PC-3 (cell line): ENCODE measurements at regions not wholly inside any gene's neighbourhood (a gene's known extent, or its start where the extent isn't known, plus 50 kb on each side); places are given as distances from the start of the nearest gene placed in this dataset.
A peak's percentile ranks its signal among the peaks of the same experiment; 100 is the strongest.

Source experiments
- ATAC-seq: fragments of 200-7000 bp; cut with Tn5 transposase; 2 replicates; pipeline ENCODE4 v1.9.1; 2020; ENCODE audit warnings: mild to moderate bottlenecking, moderate library complexity
- BruUV-seq: library from RNA; stranded (reverse); fragments of 400-500 nt; replicated peaks from 2 replicates; lab custom pipeline; 2021; lab: Mats Ljungman, UMichigan
- CTCF ChIA-PET: fragments of 300-600 bp; sonication (Branson Sonifier 250); formaldehyde crosslinking; loops from one replicate; lab custom pipeline; 2022; ENCODE audit warnings: antibody characterized with exemption; lab: Charles Lee
- POLR2A ChIA-PET: fragments of 300-600 bp; sonication (Branson Sonifier 250); formaldehyde crosslinking; loops from one replicate; lab custom pipeline; 2022; ENCODE audit warnings: antibody characterized with exemption; ENCODE audit not compliant: unreplicated experiment; lab: Charles Lee
- DNase-seq: peaks from one replicate; pipeline ENCODE4 v3.0.0-alpha.2; 2015
- H2AFZ ChIP-seq: fragments of 300-600 bp; sonication (generic); 2 replicates; pipeline ENCODE4 v1.6.0; 2016; ENCODE audit warnings: antibody characterized with exemption, low read length
- H3F3A ChIP-seq: fragments of 300-600 bp; sonication (generic); one replicate; pipeline ENCODE4 v1.6.0; 2017; ENCODE audit warnings: antibody characterized with exemption, low read length, control low read depth, mild to moderate bottlenecking; ENCODE audit not compliant: unreplicated experiment
- H3K27ac ChIP-seq: fragments of 300-600 bp; sonication (generic); 2 replicates; pipeline ENCODE4 v1.5.1; 2016; ENCODE audit warnings: mild to moderate bottlenecking, low read length
- H3K27me3 ChIP-seq: fragments of 300-600 bp; sonication (generic); 2 replicates; pipeline ENCODE4 v1.6.1; 2016; ENCODE audit warnings: low read length, mixed read lengths
- H3K36me3 ChIP-seq: fragments of 300-600 bp; sonication (generic); 2 replicates; pipeline ENCODE4 v1.6.1; 2016; ENCODE audit warnings: low read depth, mixed run types, low read length, mixed read lengths
- H3K4me1 ChIP-seq: fragments of 300-600 bp; sonication (generic); 2 replicates; pipeline ENCODE4 v1.5.1; 2016; ENCODE audit warnings: low read length; ENCODE audit not compliant: insufficient read depth
- H3K4me2 ChIP-seq: fragments of 300-600 bp; sonication (generic); 2 replicates; pipeline ENCODE4 v1.6.0; 2016; ENCODE audit warnings: low read length
- H3K4me3 ChIP-seq: fragments of 300-600 bp; sonication (generic); 2 replicates; pipeline ENCODE4 v1.5.1; 2016; ENCODE audit warnings: mild to moderate bottlenecking, low read length, mixed read lengths
- H3K79me2 ChIP-seq: fragments of 300-600 bp; sonication (generic); 2 replicates; pipeline ENCODE4 v1.6.1; 2017; ENCODE audit warnings: low read length, mixed read lengths
- H3K9ac ChIP-seq: fragments of 300-600 bp; sonication (generic); 2 replicates; pipeline ENCODE4 v1.6.0; 2016; ENCODE audit warnings: mild to moderate bottlenecking, low read length
- H3K9me2 ChIP-seq: fragments of 300-600 bp; sonication (generic); replicated peaks from 2 replicates; pipeline ENCODE4 v1.6.1; 2016; ENCODE audit warnings: mixed run types, low read length, mixed read lengths
- H3K9me3 ChIP-seq: fragments of 300-600 bp; sonication (generic); 2 replicates; pipeline ENCODE4 v1.6.1; 2016; ENCODE audit warnings: low read length, mixed read lengths
- H4K20me1 ChIP-seq: fragments of 300-600 bp; sonication (generic); 2 replicates; pipeline ENCODE4 v1.6.1; 2016; ENCODE audit warnings: low read length, mixed read lengths
- CTCF ChIP-seq: fragments of 300-600 bp; sonication (generic); conservative IDR thresholded peaks from 2 replicates; pipeline ENCODE4 v1.5.1; 2017; ENCODE audit warnings: antibody characterized with exemption, low read depth, mild to moderate bottlenecking, low read length
- EZH2 ChIP-seq: fragments of 300-600 bp; sonication (generic); IDR thresholded peaks from one replicate; pipeline ENCODE4 v1.6.1; 2017; ENCODE audit warnings: antibody characterized with exemption, mild to moderate bottlenecking, low read length; ENCODE audit not compliant: unreplicated experiment
- EZH2phosphoT487 ChIP-seq: fragments of 300-600 bp; sonication (generic); IDR thresholded peaks from 2 replicates; pipeline ENCODE4 v1.6.1; 2018; ENCODE audit warnings: mild to moderate bottlenecking, antibody characterized with exemption, low read length, borderline replicate concordance
- intact Hi-C: fragments of 100-400 bp; cut with micrococcal nuclease; formaldehyde crosslinking; loops from 2 replicates; pipeline ENCODE4 v1.9.0; 2023

DNA sequence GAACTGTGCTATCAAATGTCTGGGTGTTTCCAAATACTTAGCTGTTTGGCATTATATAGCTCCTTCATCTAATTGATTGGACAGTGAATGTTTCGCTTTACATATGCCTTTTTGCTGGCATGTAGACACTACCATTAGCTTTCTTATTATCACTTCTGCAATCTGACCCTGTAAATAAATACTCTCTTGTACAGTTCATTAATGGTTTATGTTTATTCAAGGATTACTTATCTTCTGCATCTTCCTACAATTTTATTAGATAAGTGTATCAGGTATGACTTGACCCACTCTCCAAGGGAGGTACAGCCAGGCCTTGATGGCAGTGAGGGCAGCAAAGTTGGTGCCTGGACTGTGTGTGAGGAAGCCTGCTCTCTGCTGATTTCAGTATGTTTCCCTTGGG is 614.1 kb upstream of the SETBP1 start:
- ChIA-PET POLR2A (interaction anchor here (0.6 kb wide), 1 partner anchor 20 kb away, joined by 3 read pairs; no protein-coding TSS in a partner anchor), CTCF (no interaction called here)
- BruUV-seq = no TSS peak
- H3K4me2 ChIP-seq = no peak overlapping the region
- H3K4me1 ChIP-seq = no peaks in the 10 kb centered on the region
- no peaks in the 10 kb centered on the region for H3K27me3 ChIP-seq
- no peaks in the 10 kb centered on the region for H3K79me2 ChIP-seq
- H4K20me1 ChIP-seq = no peaks in the 10 kb centered on the region
- H3K9me3 ChIP-seq = no peaks in the 10 kb centered on the region
- H3K27ac ChIP-seq = no peak overlapping the region
- intact Hi-C loops = no loop called here
- no peak overlapping the region for H3K9ac ChIP-seq
- H2AFZ ChIP-seq = no peak overlapping the region
- TF ChIP-seq EZH2 (no peak), CTCF (no peak), EZH2phosphoT487 (no peak)
- no peaks in the 10 kb centered on the region for H3F3A ChIP-seq
- DNase-seq = no peak
- no peak for ATAC-seq
- H3K36me3 ChIP-seq = no peaks in the 10 kb centered on the region
- no peak overlapping the region for H3K4me3 ChIP-seq
- no peaks in the 10 kb centered on the region for H3K9me2 ChIP-seq

DNA sequence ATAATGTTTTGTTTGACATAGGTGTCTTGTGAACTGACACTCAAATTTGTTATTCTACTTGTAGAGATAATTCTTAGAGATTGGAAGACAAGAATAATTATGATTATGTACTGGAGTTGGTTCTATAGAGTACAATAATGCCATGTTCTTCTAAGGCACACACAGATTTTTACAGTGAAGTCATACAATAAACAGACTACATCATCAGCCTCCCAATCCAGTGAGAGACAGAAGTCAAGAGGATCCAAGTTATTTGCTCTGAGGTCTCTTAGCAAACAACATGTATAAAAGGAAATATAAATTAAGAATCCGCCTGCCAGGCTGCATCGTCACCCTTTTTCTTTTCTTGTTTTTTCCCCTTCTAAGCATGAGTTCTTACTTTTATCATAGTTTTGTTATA is 613.5 kb upstream of the SETBP1 start:
- Histone ChIP-seq H3K4me1 (no peaks in the 10 kb centered on the region), H3K27me3 (no peaks in the 10 kb centered on the region), H3K9me3 (no peaks in the 10 kb centered on the region), H3K36me3 (no peaks in the 10 kb centered on the region), H4K20me1 (no peaks in the 10 kb centered on the region), H3K4me2 (no peak overlapping the region), H3K9ac (no peak overlapping the region), H3K4me3 (no peak overlapping the region), H2AFZ (no peak overlapping the region), H3K27ac (no peak overlapping the region), H3F3A (no peaks in the 10 kb centered on the region), H3K79me2 (no peaks in the 10 kb centered on the region), H3K9me2 (no peaks in the 10 kb centered on the region)
- ChIA-PET CTCF (no interaction called here), POLR2A (no interaction called here)
- intact Hi-C loops = no loop called here
- ATAC-seq (peak; percentile 27; the same call in 1 of the 2 replicates), DNase-seq (no peak)
- no TSS peak for BruUV-seq
- TF ChIP-seq EZH2 (no peak), CTCF (no peak), EZH2phosphoT487 (no peak)

GRCh38 chr18:44075038-44075437 is 605.6 kb upstream of the SETBP1 start:
- Histone ChIP-seq H3K27ac (no peak overlapping the region), H3K4me1 (peaks cover 7% of the 10 kb centered on the region), H3F3A (no peaks in the 10 kb centered on the region), H3K9me3 (no peaks in the 10 kb centered on the region), H2AFZ (no peak overlapping the region), H3K9ac (no peak overlapping the region), H3K4me3 (no peak overlapping the region), H3K27me3 (no peaks in the 10 kb centered on the region), H3K4me2 (no peak overlapping the region), H3K79me2 (no peaks in the 10 kb centered on the region), H3K9me2 (no peaks in the 10 kb centered on the region), H4K20me1 (no peaks in the 10 kb centered on the region), H3K36me3 (no peaks in the 10 kb centered on the region)
- BruUV-seq = no TSS peak
- intact Hi-C loops = no loop called here
- ChIA-PET CTCF (no interaction called here), POLR2A (no interaction called here)
- ATAC-seq (no peak), DNase-seq (no peak)
- TF ChIP-seq EZH2phosphoT487 (no peak), EZH2 (no peak), CTCF (no peak)
